NB4 (cell line): ENCODE measurements at regions not wholly inside any gene's neighbourhood (a gene's known extent, or its start where the extent isn't known, plus 50 kb on each side); places are given as distances from the start of the nearest gene placed in this dataset.

Experiments
- CTCF ChIP-seq: IDR thresholded peaks from one replicate; pipeline ENCODE4 v1.5.1; 2012; ENCODE audit warnings: low read depth, low read length
- MAX ChIP-seq: IDR thresholded peaks from 2 replicates; pipeline ENCODE4 v1.6.1; 2011; ENCODE audit warnings: low read depth, low read length
- MYC ChIP-seq: IDR thresholded peaks from 2 replicates; pipeline ENCODE4 v1.6.1; 2011; ENCODE audit warnings: low read depth, low read length
- POLR2A ChIP-seq: IDR thresholded peaks from 2 replicates; pipeline ENCODE4 v1.6.1; 2011; ENCODE audit warnings: mild to moderate bottlenecking; ENCODE audit not compliant: insufficient read length; ENCODE audit errors: extremely low read depth

GRCh38 chr10:8306685-8307364, 252.3 kb downstream of the GATA3 start:
- no peak for TF ChIP-seq CTCF
- no peak for TF ChIP-seq POLR2A
- TF ChIP-seq MAX = no peak
- no peak for TF ChIP-seq MYC
